GM12891 (cell line): ENCODE measurements at regions not wholly inside any gene's neighbourhood (a gene's known extent, or its start where the extent isn't known, plus 50 kb on each side); places are given as distances from the start of the nearest gene placed in this dataset.

Source experiments
- POLR2A ChIP-seq: IDR thresholded peaks from 2 replicates; pipeline ENCODE4 v1.6.1; 2011; ENCODE audit warnings: low read depth, low read length, control low read depth
- POLR2AphosphoS5 ChIP-seq: IDR thresholded peaks from 2 replicates; pipeline ENCODE4 v1.6.1; 2011; ENCODE audit warnings: low read depth, low read length, control low read depth

DNA sequence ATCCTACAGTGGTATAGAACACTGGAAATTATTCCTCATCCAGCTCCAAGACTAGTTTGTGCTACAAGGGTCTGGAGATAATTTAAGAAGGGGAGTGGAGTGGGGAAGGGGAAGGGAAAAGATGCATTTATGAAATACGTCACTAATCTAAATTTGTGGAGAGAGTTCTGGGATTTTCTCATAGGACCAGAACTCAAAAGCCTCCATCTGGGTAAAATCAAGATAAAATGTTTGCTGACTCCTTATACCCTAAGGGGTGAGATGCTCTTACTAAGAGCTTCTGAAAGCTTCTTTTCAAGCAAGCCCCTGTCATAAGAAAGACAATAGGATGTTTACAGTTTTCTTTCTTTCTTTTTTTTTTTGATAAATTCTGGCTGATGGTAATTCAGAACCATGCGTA lies 88.5 kb upstream of the RBMS1 start:
- TF ChIP-seq POLR2A: no peak
- no peak for TF ChIP-seq POLR2AphosphoS5
